ENCODE measurements at regions not wholly inside any gene's neighbourhood (a gene's known extent, or its start where the extent isn't known, plus 50 kb on each side); places are given as distances from the start of the nearest gene placed in this dataset.
"Not testable (repeated sequence)": the region's sequence is repeated elsewhere in the genome, so short reads cannot be mapped to it uniquely, and the experiment has no call there.

GRCh38 chr12:90695415-90695814 is 259.6 kb downstream of the CCER1 start:
- DNase-seq (ENCODE audit: low read depth, low spot score): no peak

- no peak for DNase-seq (ENCODE audit: low read depth, low spot score)
These were observed 264.9 kb downstream of the CCER1 start for GRCh38 chr12:90690120-90690519.

GRCh38 chr12:90687682-90688081 is 267.3 kb downstream of the CCER1 start:
- not testable (repeated sequence) for DNase-seq (ENCODE audit: low read depth, low spot score)

GRCh38 chr12:90683871-90684270 is 271.1 kb downstream of the CCER1 start:
- DNase-seq (ENCODE audit: low read depth, low spot score): no peak

DNA sequence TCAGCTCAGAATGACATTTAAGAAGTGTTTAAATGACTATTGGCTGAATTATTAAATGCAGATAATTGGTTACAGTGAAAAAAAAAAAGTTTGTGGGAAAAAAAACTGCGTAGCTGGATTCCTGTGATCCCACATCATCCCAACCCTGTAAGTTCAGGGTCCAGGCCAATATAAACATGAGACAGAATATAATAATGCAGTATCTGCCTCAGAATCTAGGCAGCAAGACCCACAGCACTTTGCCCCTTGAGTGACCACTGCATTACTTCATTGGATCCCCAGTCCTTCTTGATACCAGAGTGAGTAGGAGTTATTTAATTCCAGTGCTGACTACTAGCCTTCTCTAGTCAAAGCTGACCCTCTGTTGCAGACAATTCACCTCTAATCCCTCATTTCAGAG is 272.6 kb downstream of the CCER1 start:
- no peak for DNase-seq (ENCODE audit: low read depth, low spot score)

DNA sequence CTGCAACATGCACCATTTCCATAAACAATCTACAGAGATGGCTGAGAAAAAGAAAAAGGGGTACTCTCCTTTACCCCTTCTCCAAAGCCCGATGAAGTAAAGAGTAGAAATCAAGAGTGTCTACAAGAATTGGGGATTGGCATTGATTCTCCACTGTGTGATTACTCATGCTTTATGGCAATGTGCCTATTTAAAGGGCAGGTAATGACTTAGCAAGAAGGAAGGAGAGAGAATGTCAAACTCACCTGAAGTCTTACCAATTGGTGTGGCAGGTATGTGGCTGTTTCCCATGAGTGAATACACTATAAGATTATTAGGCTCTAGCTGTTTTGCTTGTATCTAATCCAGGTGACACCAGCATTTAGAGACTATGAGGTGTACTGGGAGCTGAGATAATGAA is 275.3 kb downstream of the CCER1 start:
- DNase-seq (ENCODE audit: low read depth, low spot score): no peak

DNA sequence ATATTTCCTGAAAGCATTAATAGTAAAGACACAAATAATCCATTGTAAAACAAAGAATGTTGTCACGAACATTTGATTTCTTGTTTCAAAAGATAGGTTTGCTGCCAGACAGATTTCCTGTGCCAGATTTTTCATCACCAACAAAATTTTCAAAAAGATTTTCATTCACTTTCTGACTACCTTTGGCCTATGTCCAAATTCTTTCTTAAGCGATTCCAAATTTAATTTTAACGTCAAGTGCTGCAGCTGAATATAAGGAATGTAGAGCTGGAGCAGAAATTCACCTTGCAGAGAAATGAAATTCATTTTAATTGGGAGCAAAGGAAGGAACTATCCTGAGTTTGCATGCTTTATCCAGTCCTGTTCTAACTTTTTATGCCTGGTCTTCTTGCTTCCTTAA is 277.4 kb downstream of the CCER1 start:
- no peak for DNase-seq (ENCODE audit: low read depth, low spot score)

GRCh38 chr12:90677055-90677454 is 277.9 kb downstream of the CCER1 start:
- DNase-seq (ENCODE audit: low read depth, low spot score): no peak

DNA sequence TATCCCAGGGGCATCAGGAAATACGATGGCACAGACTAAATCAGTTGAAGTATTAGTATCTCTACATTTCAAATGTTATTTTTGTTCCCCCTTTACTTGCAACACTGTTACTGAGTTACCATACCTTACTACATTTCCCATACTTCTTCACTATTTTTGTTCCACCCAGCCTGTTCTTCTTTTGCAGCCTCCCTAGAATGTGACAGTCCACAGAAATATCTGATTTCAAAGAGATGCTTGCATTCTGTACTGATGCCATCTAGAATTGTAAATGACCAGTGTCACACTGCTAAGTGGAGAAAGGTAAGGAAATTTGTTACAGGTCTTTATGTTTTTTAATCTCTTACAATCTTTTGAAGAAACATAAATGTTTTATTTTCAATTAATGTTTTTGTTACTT is 279.9 kb downstream of the CCER1 start:
- no peak for DNase-seq (ENCODE audit: low read depth, low spot score)

GRCh38 chr12:90672081-90672480 is 282.9 kb downstream of the CCER1 start:
- DNase-seq (ENCODE audit: low read depth, low spot score): no peak

DNA sequence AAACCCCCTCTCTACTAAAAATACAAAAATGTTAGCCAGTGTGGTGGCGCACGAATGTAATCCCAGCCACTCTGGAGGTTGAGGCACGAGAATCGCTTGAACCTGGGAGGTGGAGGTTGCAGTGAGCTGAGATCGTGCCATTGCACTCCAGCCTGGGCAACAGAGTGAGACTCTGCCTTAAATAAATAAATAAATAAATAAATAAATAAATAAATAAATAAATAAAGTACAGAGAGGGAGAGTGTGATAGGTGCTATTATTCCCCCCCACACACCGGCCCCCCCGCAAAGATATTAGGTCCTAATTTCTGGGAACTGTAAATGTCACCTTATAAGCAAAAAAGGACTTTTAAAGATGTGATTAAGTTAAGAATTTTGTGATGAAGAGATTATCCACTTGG is 291.0 kb downstream of the CCER1 start:
- DNase-seq (ENCODE audit: low read depth, low spot score): not testable (repeated sequence)

DNA sequence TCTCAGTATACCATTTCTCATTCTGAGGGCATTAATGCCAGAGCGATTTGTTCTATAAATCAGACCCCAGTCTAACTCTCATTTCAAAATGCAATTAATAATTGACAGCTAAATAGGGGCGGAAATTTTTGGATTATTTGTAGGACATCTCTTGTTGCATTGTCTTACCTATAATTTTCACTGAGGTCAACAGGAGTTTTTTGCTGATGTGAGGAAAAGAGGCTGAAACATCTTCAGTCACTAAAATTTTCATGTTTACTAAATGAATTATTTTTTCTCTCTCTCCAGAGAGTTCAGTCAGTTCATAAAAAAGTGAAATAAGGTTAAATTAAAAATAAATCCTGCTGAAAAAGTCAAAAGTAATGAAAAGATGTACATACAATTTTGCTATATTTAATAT is 295.9 kb downstream of the CCER1 start:
- no peak for DNase-seq (ENCODE audit: low read depth, low spot score)

DNA sequence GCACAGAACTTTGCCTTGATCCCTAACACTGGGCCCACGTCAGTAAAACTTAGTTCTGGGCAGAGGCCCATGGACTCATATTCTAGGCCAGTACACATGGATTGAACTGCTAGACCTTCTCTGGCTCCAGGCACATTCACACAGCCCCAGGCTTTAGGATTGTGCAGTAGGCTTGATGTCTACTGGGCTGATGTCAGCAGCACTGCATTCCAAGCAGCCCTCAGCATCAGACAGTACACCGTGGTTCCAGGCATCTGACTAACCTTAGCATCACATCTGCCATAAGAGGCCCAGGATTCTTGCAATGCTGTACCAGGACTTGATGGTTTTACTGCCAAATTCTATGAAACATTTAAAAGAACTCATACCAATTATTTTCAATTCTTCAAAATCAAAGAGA is 301.9 kb downstream of the CCER1 start:
- no peak for DNase-seq (ENCODE audit: low read depth, low spot score)

DNA sequence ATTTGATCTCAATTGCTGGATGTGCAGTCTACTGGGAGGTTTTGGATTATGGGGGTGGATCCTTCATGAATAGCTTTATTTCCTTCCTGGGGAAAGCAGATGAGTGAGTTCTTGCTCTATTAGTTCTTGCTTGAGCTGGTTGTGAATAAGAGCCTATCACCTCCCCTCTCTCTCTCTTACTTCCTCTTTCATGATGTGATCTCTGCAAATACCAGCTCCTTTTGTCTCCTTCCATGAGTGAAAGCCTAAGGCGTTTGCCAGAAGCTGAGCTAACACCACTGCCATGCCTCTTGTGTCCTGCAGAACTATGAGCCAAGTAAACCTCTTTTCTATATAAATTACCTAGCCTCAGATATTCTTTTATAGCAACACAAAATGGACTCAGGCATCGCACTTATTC is 302.7 kb downstream of the CCER1 start:
- DNase-seq (ENCODE audit: low read depth, low spot score): no peak

- DNase-seq (ENCODE audit: low read depth, low spot score): no peak
These were observed 309.8 kb downstream of the CCER1 start for GRCh38 chr12:90645181-90645580.

GRCh38 chr12:90631591-90632212 is 323.3 kb downstream of the CCER1 start:
- no peak for DNase-seq (ENCODE audit: low read depth, low spot score)

- no peak for DNase-seq (ENCODE audit: low read depth, low spot score)
These were observed 325.0 kb downstream of the CCER1 start for GRCh38 chr12:90630006-90630405.

DNA sequence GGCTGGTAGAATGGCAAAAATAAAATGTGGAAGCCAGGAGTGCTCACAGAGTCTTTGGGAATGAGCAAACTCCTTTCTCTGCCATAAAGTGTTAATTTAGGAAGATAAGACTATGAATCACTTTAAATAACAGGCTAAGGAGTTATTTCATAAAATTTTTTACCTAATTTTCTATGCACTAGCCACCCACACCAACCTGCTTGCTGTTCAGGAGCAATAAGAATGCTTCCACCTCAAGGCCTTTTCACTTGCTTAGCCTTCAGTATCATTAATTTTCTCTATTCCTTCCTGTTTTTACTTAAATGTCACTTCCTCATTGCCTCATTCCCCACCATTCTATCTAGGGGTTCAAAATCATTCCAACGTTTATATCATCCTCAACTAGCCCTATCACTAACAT is 326.8 kb downstream of the CCER1 start:
- no peak for DNase-seq (ENCODE audit: low read depth, low spot score)

DNA sequence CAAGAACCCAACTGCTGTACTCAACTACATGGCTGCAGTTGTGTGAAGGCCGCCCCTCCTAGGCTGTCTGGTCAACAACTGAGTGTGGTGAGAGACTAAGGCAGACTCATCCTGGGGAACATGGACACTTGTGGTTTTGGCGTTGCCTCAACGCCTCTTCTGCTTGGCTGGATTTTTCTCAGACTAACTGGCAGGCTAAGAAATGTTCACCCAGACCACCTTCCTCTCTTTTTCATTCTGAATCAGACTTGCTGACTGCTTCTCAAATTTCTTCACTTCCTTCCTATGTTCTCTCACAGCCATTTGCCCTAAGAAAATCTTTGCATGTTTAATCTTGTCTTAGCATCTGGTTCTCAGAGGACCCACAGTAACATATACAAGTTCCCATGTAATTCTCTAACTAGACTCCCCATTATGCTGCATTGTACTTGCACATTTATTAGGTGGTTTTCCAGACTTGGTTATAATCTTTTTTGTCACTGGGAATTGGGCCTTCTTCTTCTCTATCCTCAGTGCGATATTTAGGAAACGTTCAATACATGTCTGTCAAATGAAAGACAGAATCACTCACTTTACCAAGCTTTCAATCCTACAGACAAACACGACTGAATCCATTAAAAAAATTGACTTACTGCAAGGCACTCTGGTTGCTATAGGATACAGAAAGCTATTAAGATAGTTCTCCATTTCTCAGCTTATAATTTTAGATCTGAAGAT is 327.6 kb downstream of the CCER1 start:
- no peak for DNase-seq (ENCODE audit: low read depth, low spot score)

GRCh38 chr12:90622431-90622830 is 332.5 kb downstream of the CCER1 start:
- no peak for DNase-seq (ENCODE audit: low read depth, low spot score)

DNA sequence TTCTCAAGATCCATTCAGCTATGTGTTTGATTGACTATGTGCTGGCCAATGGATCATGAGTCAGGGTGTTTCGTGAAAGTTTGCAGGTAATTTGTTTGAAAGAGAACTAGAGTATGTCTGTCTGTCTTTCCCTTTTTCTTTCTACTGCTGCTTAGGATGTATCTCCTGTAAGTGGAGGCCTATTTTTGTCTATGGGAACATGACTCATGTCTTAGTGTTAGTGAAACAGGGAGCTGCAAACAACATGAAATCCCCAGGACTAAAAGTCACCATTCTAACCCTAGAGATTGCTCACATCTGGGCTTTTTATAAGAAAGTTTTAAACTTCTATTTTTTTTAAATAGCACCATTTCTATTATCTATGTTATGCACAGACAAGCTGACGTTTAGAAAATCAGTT is 333.0 kb downstream of the CCER1 start:
- DNase-seq (ENCODE audit: low read depth, low spot score): no peak

DNA sequence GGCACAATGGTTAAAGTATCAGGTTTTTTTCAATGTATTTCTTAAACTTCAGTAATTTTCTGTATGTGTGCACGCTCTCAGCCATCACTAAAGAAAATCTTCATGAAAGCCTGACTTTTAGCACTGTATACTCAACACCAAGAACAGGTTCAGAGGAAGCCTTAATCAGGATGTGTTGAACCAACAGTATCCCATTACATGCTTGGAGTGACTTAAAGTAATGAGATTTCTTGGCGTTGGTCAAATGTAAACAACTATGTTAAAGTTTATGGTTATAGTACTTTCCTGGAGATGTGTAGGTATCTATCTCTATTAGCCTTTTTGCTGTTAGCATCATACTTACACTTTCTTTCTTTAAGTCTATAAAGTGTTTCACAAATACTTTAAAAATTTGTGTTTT is 335.0 kb downstream of the CCER1 start:
- no peak for DNase-seq (ENCODE audit: low read depth, low spot score)

DNA sequence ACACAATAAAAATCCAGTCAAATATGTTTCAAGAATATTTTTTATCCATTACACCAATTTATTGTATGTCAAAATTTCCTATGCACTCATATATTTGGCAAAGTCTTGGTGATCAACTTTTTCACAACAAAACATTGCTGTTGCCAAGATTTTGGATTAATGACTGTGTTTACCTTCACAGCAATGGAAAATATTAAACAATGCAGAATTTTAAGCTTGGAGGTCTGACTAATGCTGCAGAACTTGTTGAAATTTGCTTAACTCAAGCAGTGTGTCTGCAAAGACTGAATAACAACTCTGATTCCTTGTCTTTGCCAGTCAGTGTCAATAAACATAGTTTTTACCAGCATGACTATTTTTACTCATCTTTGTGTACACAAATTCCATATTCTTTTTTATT is 336.4 kb downstream of the CCER1 start:
- DNase-seq (ENCODE audit: low read depth, low spot score): no peak

DNA sequence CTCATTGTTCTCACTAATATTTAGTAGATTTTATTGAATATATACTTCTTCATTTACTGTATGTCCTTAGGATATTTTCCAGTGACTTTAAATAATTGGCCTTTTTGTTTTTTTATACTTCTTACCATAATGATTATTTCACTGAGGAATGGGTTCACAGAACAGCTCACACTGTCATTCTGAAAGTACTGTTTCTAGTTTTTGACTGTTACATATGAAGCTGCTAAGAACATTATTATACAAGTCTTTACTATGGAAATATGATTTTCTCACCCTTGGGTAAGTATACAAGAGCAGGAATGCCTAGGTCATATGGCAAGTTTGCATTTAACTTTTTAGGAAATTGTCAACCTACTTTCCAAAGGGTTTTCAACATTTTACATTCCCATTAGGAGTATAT is 343.1 kb downstream of the CCER1 start:
- no peak for DNase-seq (ENCODE audit: low read depth, low spot score)

Measured in activated CD4-positive, CD25-positive, alpha-beta regulatory T cell treated with anti-CD3 and anti-CD28 coated beads, Interleukin-2, amount 50 U/mL, for 16 hours (primary cell).